GM10847 (cell line): ENCODE measurements at regions not wholly inside any gene's neighbourhood (a gene's known extent, or its start where the extent isn't known, plus 50 kb on each side); places are given as distances from the start of the nearest gene placed in this dataset.

Source experiments
- POLR2A ChIP-seq: IDR thresholded peaks from 2 replicates; pipeline ENCODE4 v1.6.1; 2011; ENCODE audit not compliant: insufficient read length; ENCODE audit errors: extremely low read depth

GRCh38 chr2:242098445-242099128, 229.1 kb downstream of the RTP5 start:
- no peak for TF ChIP-seq POLR2A
